ENCODE measurements at regions not wholly inside any gene's neighbourhood (a gene's known extent, or its start where the extent isn't known, plus 50 kb on each side); places are given as distances from the start of the nearest gene placed in this dataset.

- H3K4me1 ChIP-seq (ENCODE audit: control insufficient read depth, low read length) = no peaks in the 10 kb centered on the region
- no peak overlapping the region for H3K4me2 ChIP-seq (ENCODE audit: low read length)
- H3K27me3 ChIP-seq (ENCODE audit: control insufficient read depth, low read length) = no peaks in the 10 kb centered on the region
- no peak overlapping the region for H3K4me3 ChIP-seq (ENCODE audit: low read length)
- H4K20me1 ChIP-seq (ENCODE audit: control insufficient read depth, insufficient read depth, low read depth, low read length) = no peaks in the 10 kb centered on the region
- H3K36me3 ChIP-seq (ENCODE audit: control insufficient read depth, low read length) = no peaks in the 10 kb centered on the region
- no peaks in the 10 kb centered on the region for H3K9me3 ChIP-seq (ENCODE audit: control insufficient read depth, insufficient read depth, low read length)
- no peak overlapping the region for H3K27ac ChIP-seq (ENCODE audit: low read depth, low read length)
- no peak for TF ChIP-seq EZH2phosphoT487 (IDR thresholded peaks at IDR 0.05; ENCODE audit: borderline replicate concordance, low read length)
- no peaks in the 10 kb centered on the region for H3K9me2 ChIP-seq (replicated peaks; ENCODE audit: control insufficient read depth, low read length)
- H3K79me2 ChIP-seq (ENCODE audit: control insufficient read depth, low read length) = no peaks in the 10 kb centered on the region
- H3F3A ChIP-seq (ENCODE audit: control insufficient read depth, insufficient read depth) = no peaks in the 10 kb centered on the region
Measured at GRCh38 chr15:86002444-86002843, 77.2 kb upstream of the AGBL1 start.

- Histone ChIP-seq H3K9me3 (ENCODE audit: control insufficient read depth, insufficient read depth, low read length) (no peaks in the 10 kb centered on the region), H3K4me1 (ENCODE audit: control insufficient read depth, low read length) (no peaks in the 10 kb centered on the region), H3K79me2 (ENCODE audit: control insufficient read depth, low read length) (no peaks in the 10 kb centered on the region), H3K27me3 (ENCODE audit: control insufficient read depth, low read length) (no peaks in the 10 kb centered on the region), H3K4me3 (ENCODE audit: low read length) (no peak overlapping the region), H3F3A (ENCODE audit: control insufficient read depth, insufficient read depth) (no peaks in the 10 kb centered on the region), H3K4me2 (ENCODE audit: low read length) (no peak overlapping the region), H4K20me1 (ENCODE audit: control insufficient read depth, insufficient read depth, low read depth, low read length) (no peaks in the 10 kb centered on the region), H3K27ac (ENCODE audit: low read depth, low read length) (no peak overlapping the region), H3K9me2 (replicated peaks; ENCODE audit: control insufficient read depth, low read length) (no peaks in the 10 kb centered on the region), H3K36me3 (ENCODE audit: control insufficient read depth, low read length) (no peaks in the 10 kb centered on the region)
- no peak for TF ChIP-seq EZH2phosphoT487 (IDR thresholded peaks at IDR 0.05; ENCODE audit: borderline replicate concordance, low read length)
- TF ChIP-seq, protein P1, sequence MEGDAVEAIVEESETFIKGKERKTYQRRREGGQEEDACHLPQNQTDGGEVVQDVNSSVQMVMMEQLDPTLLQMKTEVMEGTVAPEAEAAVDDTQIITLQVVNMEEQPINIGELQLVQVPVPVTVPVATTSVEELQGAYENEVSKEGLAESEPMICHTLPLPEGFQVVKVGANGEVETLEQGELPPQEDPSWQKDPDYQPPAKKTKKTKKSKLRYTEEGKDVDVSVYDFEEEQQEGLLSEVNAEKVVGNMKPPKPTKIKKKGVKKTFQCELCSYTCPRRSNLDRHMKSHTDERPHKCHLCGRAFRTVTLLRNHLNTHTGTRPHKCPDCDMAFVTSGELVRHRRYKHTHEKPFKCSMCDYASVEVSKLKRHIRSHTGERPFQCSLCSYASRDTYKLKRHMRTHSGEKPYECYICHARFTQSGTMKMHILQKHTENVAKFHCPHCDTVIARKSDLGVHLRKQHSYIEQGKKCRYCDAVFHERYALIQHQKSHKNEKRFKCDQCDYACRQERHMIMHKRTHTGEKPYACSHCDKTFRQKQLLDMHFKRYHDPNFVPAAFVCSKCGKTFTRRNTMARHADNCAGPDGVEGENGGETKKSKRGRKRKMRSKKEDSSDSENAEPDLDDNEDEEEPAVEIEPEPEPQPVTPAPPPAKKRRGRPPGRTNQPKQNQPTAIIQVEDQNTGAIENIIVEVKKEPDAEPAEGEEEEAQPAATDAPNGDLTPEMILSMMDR (IDR thresholded peaks at IDR 0.05; ENCODE audit: low read depth, low read length, poor library complexity, severe bottlenecking) = no peak
Measured at GRCh38 chr15:86004061-86004460, 75.6 kb upstream of the AGBL1 start.

DNA sequence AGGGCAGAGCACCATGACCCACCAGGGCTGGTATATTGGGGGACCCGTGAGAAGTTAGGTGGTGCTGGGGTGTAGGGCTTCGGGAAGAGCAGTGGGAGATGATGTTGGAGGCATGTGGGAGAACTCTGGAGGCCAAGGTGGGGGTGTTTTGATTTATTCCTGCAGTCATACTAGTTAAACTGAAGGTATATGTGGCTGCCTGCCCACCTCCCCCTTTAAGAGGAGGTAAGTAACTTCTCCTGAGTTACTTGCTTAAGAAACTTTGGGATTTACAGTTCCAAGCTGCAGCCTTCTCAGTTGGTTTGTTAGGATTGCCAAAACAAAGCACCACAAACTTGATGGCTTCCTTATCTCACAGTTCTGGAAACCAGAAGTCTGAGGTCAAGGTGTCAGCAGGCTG, 73.1 kb upstream of the AGBL1 start:
- Histone ChIP-seq H3K4me1 (ENCODE audit: control insufficient read depth, low read length) (no peaks in the 10 kb centered on the region), H3K9me2 (replicated peaks; ENCODE audit: control insufficient read depth, low read length) (no peaks in the 10 kb centered on the region), H3K36me3 (ENCODE audit: control insufficient read depth, low read length) (no peaks in the 10 kb centered on the region), H3F3A (ENCODE audit: control insufficient read depth, insufficient read depth) (no peaks in the 10 kb centered on the region), H3K27me3 (ENCODE audit: control insufficient read depth, low read length) (no peaks in the 10 kb centered on the region), H3K27ac (ENCODE audit: low read depth, low read length) (no peak overlapping the region), H3K4me2 (ENCODE audit: low read length) (no peak overlapping the region), H4K20me1 (ENCODE audit: control insufficient read depth, insufficient read depth, low read depth, low read length) (no peaks in the 10 kb centered on the region), H3K9me3 (ENCODE audit: control insufficient read depth, insufficient read depth, low read length) (no peaks in the 10 kb centered on the region), H3K4me3 (ENCODE audit: low read length) (no peak overlapping the region), H3K79me2 (ENCODE audit: control insufficient read depth, low read length) (no peaks in the 10 kb centered on the region)
- no peak for TF ChIP-seq EZH2phosphoT487 (IDR thresholded peaks at IDR 0.05; ENCODE audit: borderline replicate concordance, low read length)
- TF ChIP-seq, protein P1 (IDR thresholded peaks at IDR 0.05; ENCODE audit: low read depth, low read length, poor library complexity, severe bottlenecking) = no peak

DNA sequence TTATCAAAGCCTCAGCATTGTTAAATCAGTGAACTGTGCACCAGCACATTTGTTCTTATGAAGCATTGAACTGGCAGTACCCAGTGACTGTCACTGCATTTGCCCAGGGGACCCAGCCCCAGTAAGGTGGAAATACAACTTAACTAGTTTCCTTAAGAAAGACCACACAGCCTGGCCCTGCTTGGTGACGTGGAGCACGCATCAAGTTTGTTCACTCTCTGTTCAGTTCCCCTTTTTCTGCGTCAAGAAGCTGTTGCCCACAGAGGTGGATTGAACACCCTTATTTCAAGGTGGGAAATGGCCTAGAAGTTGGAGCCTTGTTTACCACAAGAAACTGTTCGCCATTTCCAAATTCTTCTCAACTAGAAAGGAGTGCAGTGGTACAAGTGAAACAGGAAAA, 69.9 kb upstream of the AGBL1 start:
- no peak overlapping the region for H3K4me2 ChIP-seq (ENCODE audit: low read length)
- H3K4me1 ChIP-seq (ENCODE audit: control insufficient read depth, low read length) = no peaks in the 10 kb centered on the region
- no peaks in the 10 kb centered on the region for H3K36me3 ChIP-seq (ENCODE audit: control insufficient read depth, low read length)
- H3K9me2 ChIP-seq (replicated peaks; ENCODE audit: control insufficient read depth, low read length) = no peaks in the 10 kb centered on the region
- no peaks in the 10 kb centered on the region for H4K20me1 ChIP-seq (ENCODE audit: control insufficient read depth, insufficient read depth, low read depth, low read length)
- H3K27ac ChIP-seq (ENCODE audit: low read depth, low read length) = no peak overlapping the region
- TF ChIP-seq, protein P1 (IDR thresholded peaks at IDR 0.05; ENCODE audit: low read depth, low read length, poor library complexity, severe bottlenecking) = no peak
- no peak for TF ChIP-seq EZH2phosphoT487 (IDR thresholded peaks at IDR 0.05; ENCODE audit: borderline replicate concordance, low read length)
- no peaks in the 10 kb centered on the region for H3K9me3 ChIP-seq (ENCODE audit: control insufficient read depth, insufficient read depth, low read length)
- no peaks in the 10 kb centered on the region for H3F3A ChIP-seq (ENCODE audit: control insufficient read depth, insufficient read depth)
- H3K27me3 ChIP-seq (ENCODE audit: control insufficient read depth, low read length) = no peaks in the 10 kb centered on the region
- no peaks in the 10 kb centered on the region for H3K79me2 ChIP-seq (ENCODE audit: control insufficient read depth, low read length)
- no peak overlapping the region for H3K4me3 ChIP-seq (ENCODE audit: low read length)
